GM12892 (cell line): ENCODE measurements at regions not wholly inside any gene's neighbourhood (a gene's known extent, or its start where the extent isn't known, plus 50 kb on each side); places are given as distances from the start of the nearest gene placed in this dataset.

ENCODE experiments used
- POLR2AphosphoS5 ChIP-seq: IDR thresholded peaks from 2 replicates; pipeline ENCODE4 v1.6.1; 2011; ENCODE audit warnings: low read depth, low read length, control low read depth
- TAF1 ChIP-seq: IDR thresholded peaks from 2 replicates; pipeline ENCODE4 v1.6.1; 2011; ENCODE audit warnings: low read depth, mild to moderate bottlenecking, control low read depth, low read length, borderline replicate concordance

DNA sequence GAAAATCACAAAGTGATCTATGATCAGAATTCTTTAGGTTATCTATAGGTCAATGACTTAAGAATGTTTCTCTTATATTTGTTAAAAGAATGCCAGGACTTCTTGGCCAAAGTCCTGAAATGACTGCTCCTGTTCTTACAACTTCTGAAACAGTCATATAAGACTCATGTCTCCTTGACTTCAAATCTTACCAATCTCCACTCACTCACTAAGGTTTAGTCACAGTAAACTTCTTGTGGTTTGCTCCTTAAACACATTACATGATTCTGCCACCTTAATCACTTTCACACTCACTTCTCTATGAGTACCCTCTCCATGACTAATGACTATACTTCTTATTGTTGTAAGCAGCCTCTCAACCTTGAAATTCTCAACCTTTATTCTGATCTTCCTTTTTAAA is 648.7 kb upstream of the CCDC179 start:
- TF ChIP-seq POLR2AphosphoS5 (no peak), TAF1 (no peak)
